ENCODE measurements at regions not wholly inside any gene's neighbourhood (a gene's known extent, or its start where the extent isn't known, plus 50 kb on each side); places are given as distances from the start of the nearest gene placed in this dataset.
"Not testable (repeated sequence)": the region's sequence is repeated elsewhere in the genome, so short reads cannot be mapped to it uniquely, and the experiment has no call there.

DNA sequence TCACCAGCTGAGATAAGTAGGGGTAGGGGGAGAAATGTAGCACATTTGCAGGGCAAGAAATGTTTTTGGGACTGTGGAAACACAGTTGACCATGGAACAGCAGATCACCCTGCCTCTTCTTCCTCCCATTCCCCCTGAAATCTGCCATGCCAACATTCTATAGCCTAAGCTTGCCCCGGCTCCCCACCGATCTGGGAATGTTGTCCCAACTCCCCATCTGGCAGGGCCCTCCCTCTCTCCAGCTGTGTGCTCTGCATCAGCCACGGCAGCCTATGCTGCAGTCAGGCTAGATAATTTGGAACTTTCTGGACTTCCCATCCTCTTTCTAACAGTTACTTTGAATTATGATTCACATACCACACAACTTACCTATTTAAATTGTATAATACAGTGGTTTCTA lies 425.1 kb upstream of the RAB6C start:
- Mint-ChIP-seq H3K36me3 (ENCODE audit: low read depth) (no peaks in the 10 kb centered on the region), H3K27me3 (no peaks in the 10 kb centered on the region), H3K4me1 (ENCODE audit: low read depth) (no peaks in the 10 kb centered on the region), H3K4me3 (no peak overlapping the region), H3K9me3 (no peaks in the 10 kb centered on the region), H3K27ac (no peak overlapping the region)
- no peak for DNase-seq

DNA sequence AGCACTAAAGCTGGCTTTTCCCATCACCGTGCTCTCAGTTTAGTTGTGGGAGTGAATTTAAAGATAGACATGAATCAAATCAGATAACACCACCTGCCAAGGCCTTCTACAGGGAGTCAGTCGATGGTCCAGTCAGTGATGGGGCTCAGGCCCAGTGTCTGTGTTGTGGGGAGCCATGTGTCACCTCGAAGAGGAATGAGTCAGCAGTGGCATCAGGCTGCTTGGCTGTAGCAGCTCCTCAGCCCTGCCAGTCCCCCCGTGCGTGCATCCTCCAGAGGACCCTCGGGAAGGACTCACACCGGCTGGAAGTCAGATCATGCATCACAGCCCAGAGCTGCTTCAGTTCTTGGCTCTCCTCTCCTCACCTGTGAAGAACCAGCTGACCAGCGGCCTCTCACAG lies 420.4 kb upstream of the RAB6C start:
- H3K9me3 Mint-ChIP-seq, result no peaks in the 10 kb centered on the region
- no peaks in the 10 kb centered on the region for H3K36me3 Mint-ChIP-seq (ENCODE audit: low read depth)
- DNase-seq, result no peak
- H3K27me3 Mint-ChIP-seq, result no peaks in the 10 kb centered on the region
- no peak overlapping the region for H3K4me3 Mint-ChIP-seq
- no peaks in the 10 kb centered on the region for H3K4me1 Mint-ChIP-seq (ENCODE audit: low read depth)
- H3K27ac Mint-ChIP-seq, result no peak overlapping the region

DNA sequence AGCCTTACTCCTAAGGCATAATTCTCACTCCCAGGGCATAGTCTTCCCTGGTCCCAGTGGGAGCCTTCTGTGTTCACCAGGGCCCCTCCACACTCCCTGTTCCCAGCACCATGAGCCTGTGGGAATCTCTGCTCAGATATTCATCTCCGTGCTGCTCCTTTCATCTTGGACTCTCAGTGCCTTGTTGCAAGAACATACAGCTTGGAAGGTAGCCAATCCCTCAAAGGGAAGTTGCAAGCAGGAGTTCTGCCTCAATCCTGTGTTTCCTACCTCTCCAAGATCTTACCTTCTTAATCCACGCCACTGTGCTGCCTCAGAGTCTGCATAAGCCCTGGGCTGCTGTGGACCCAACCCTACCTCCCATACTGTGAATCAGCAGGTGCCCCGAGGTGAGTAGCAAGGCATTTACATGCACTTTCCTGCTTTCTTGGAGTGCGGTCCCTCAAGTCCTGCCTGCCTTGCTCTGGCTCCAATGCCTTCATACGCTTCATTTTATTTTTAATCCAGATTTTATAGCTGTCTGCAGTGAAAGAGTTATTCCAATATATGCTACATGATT lies 413.8 kb upstream of the RAB6C start:
- Mint-ChIP-seq H3K27me3 (peaks cover 3% of the 10 kb centered on the region), H3K36me3 (ENCODE audit: low read depth) (no peaks in the 10 kb centered on the region), H3K4me1 (ENCODE audit: low read depth) (no peaks in the 10 kb centered on the region), H3K9me3 (peaks cover 9% of the 10 kb centered on the region), H3K4me3 (no peak overlapping the region), H3K27ac (no peak overlapping the region)
- DNase-seq, result no peak

DNA sequence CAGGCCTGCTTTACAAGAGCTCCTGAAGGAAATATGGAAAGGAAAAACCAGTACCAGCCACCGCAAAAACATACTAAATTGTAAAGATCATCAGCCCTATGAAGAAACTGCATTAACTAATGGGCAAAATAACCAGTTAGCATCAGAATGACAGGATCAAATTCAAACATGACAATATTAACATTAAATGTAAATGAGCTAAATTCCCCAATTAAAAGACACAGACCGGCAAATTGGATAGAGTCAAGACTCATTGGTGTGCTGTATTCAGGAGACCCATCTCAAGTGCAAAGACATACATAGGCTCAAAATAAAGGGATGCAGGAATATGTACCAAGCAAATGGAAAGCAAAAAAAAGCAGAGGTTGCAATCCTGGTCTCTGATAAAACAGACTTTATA lies 408.7 kb upstream of the RAB6C start:
- not testable (repeated sequence) for H3K27me3 Mint-ChIP-seq; DNase-seq; H3K4me1 Mint-ChIP-seq (ENCODE audit: low read depth); H3K4me3 Mint-ChIP-seq; H3K27ac Mint-ChIP-seq; H3K36me3 Mint-ChIP-seq (ENCODE audit: low read depth)
- H3K9me3 Mint-ChIP-seq, result peaks cover 27% of the 10 kb centered on the region

DNA sequence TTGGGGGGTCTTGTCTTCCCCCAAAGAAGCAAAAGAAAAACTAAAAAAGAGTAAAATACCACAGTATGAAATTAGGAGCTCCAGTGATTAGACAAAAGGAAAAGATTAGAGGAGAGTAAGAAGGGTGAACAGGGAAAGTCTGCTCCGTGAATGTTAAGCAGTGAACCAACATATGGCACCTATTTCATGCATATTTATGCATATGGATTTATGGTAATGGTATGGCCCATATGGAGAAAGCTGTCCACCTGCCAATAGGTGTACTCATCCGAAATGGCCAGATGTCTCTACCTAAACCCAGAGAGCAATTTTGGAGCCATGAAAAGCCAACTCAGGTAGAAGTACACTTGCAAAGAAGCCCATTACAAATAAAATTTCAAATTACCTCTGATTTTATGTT lies 404.0 kb upstream of the RAB6C start:
- Mint-ChIP-seq H3K27me3 (peaks cover 5% of the 10 kb centered on the region), H3K9me3 (peaks cover 19% of the 10 kb centered on the region), H3K27ac (no peak overlapping the region), H3K36me3 (ENCODE audit: low read depth) (no peaks in the 10 kb centered on the region), H3K4me3 (no peak overlapping the region), H3K4me1 (ENCODE audit: low read depth) (no peaks in the 10 kb centered on the region)
- DNase-seq, result no peak

DNA sequence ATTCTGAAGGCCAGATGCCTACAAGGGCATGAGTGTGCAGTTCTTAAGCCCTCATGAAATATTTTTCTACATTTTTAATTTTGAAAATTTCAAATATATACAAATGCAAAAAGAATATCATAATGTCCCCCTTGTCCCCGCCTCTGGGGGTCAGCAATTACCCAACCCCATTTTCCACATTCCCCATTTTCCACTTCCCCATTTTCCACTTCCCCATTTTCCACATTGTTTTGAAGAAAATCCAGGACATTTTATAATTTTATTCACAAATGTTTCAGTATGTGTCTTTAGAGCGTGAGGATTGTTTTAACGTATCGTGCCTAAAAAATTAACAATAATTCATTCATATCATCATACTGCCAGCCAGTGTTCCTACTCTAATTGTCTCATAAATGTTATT lies 403.6 kb upstream of the RAB6C start:
- Mint-ChIP-seq H3K9me3 (peaks cover 15% of the 10 kb centered on the region), H3K27me3 (peaks cover 7% of the 10 kb centered on the region), H3K4me3 (no peak overlapping the region)

DNA sequence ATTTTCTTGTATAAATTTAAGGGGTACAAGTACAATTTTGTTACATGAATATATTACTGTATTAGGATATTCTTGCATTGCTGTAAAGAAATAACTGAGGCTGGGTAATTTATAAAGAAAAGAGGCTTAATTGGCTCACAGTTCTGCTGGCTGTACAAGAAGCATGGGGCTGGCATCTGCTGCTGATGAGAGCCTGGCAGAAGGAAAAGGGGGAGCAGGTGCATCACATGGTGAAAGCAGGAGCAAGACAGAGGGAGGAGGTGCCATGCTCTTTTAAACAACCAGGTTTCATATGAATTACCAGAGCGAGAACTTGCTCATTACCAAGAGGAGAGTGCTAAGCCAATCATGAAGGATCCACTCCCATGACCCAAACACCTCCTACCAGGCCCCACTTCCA lies 399.5 kb upstream of the RAB6C start:
- Mint-ChIP-seq H3K4me1 (ENCODE audit: low read depth) (no peaks in the 10 kb centered on the region), H3K27me3 (peaks cover 7% of the 10 kb centered on the region), H3K36me3 (ENCODE audit: low read depth) (no peaks in the 10 kb centered on the region), H3K27ac (no peak overlapping the region), H3K4me3 (no peak overlapping the region), H3K9me3 (peaks cover 11% of the 10 kb centered on the region)
- no peak for DNase-seq

More for the DNA sequence above, 403.6 kb upstream of the RAB6C start:
- Mint-ChIP-seq H3K36me3 (ENCODE audit: low read depth) (no peaks in the 10 kb centered on the region), H3K27ac (no peak overlapping the region), H3K4me1 (ENCODE audit: low read depth) (no peaks in the 10 kb centered on the region)
- DNase-seq, result no peak

DNA sequence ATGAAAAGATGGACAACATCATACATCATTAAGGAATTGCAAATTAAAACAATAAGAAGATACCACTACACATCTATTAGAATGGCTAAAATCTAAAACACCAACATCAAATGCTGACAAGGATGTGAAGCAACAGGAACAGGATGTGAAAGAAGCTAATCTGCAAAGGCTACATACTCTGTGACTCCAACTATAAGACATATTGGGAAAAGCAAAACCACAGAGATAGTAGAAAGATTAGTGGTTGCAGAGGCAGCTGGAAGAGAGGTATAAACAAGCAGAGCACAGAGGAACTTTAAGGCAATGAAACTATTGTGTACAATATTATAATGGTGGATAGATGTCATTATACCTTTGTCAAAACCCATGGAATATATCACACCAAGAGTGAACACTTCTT lies 393.7 kb upstream of the RAB6C start:
- peaks cover 11% of the 10 kb centered on the region for H3K9me3 Mint-ChIP-seq
- DNase-seq, result no peak

DNA sequence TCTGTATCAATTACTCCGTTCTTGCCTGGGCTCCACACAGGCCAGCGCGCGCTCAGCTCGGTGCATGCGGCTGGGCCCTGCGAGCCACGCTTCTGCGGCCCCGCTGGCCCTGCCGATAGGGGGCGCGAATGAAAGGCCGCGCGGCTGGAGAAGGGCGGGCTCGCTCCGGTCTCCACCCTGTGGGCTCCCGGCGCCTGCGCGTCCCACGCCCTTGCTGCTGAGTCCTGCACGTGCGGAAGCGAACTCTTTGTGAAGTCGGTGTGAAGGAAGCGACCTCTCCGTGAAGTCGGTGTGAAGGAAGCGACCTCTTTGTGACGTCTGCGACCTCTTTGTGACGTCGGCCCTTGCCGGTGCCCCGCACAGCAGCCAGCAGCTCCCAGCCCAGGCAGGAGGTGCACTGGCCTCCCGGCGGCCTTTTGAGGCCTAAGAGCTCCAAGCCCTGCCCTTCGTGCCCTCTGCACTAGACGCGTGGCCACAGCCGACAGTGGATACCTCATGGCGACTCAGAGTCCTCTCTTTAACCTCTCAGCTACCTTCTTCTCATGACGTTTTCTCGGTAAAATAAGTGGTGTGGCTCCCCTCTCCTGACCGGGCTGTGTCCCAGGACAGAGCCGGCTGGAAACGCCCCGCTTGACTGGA lies 391.9 kb upstream of the RAB6C start:
- Mint-ChIP-seq H3K36me3 (ENCODE audit: low read depth) (no peaks in the 10 kb centered on the region), H3K27me3 (no peaks in the 10 kb centered on the region), H3K27ac (no peak overlapping the region), H3K4me1 (ENCODE audit: low read depth) (no peaks in the 10 kb centered on the region), H3K9me3 (peaks cover 4% of the 10 kb centered on the region), H3K4me3 (no peak overlapping the region)
- no peak for DNase-seq

More for the DNA sequence above, 393.7 kb upstream of the RAB6C start:
- H3K27me3 Mint-ChIP-seq, result no peaks in the 10 kb centered on the region
- H3K4me3 Mint-ChIP-seq, result no peak overlapping the region
- no peaks in the 10 kb centered on the region for H3K36me3 Mint-ChIP-seq (ENCODE audit: low read depth)
- no peaks in the 10 kb centered on the region for H3K4me1 Mint-ChIP-seq (ENCODE audit: low read depth)
- no peak overlapping the region for H3K27ac Mint-ChIP-seq

DNA sequence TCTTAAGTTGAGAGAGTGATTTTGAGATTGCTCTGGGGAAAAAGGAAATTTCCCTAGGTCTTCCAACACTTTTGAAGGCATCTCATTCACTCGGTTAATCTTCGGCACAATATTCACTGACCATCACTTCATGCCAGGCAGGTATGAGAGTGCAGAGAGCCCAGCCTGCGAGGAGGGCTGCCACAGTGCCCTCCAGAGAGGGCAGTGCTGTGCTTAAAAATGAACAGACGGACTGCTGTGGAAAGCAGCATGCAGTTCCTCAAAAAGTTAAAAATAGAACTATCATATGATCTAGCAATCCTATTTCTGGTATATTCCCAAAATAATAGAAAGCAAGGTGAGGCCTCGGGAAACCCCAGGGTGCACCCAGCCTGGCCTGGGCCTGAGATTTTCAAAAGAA lies 374.9 kb upstream of the RAB6C start:
- Mint-ChIP-seq H3K27ac (no peak overlapping the region), H3K36me3 (ENCODE audit: low read depth) (no peaks in the 10 kb centered on the region), H3K4me3 (no peak overlapping the region), H3K27me3 (peaks cover 15% of the 10 kb centered on the region), H3K9me3 (peaks cover 3% of the 10 kb centered on the region), H3K4me1 (ENCODE audit: low read depth) (no peaks in the 10 kb centered on the region)
- no peak for DNase-seq

DNA sequence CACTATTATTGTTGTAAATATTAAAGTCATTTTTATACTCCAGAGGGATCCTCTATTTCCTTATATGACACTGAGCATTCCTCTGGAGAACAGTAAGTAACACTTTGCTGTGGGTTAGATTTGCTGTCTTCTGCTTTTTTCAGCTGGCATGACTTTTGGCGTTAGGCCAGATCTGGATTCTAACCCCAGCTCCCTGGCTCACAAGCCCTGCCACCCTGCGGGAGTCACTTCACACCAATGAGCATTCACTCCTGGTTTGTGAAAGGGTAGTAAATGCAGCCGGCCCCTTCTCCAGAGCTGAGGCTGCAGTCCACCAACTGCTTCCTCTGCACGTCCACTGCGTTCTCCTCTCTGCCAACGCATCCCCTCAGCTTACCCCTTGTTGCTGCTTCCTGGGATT lies 373.8 kb upstream of the RAB6C start:
- H3K4me3 Mint-ChIP-seq, result no peak overlapping the region
- H3K36me3 Mint-ChIP-seq (ENCODE audit: low read depth), result no peaks in the 10 kb centered on the region
- DNase-seq, result no peak
- H3K4me1 Mint-ChIP-seq (ENCODE audit: low read depth), result no peaks in the 10 kb centered on the region
- no peaks in the 10 kb centered on the region for H3K9me3 Mint-ChIP-seq
- H3K27ac Mint-ChIP-seq, result no peak overlapping the region
- H3K27me3 Mint-ChIP-seq, result peaks cover 15% of the 10 kb centered on the region

DNA sequence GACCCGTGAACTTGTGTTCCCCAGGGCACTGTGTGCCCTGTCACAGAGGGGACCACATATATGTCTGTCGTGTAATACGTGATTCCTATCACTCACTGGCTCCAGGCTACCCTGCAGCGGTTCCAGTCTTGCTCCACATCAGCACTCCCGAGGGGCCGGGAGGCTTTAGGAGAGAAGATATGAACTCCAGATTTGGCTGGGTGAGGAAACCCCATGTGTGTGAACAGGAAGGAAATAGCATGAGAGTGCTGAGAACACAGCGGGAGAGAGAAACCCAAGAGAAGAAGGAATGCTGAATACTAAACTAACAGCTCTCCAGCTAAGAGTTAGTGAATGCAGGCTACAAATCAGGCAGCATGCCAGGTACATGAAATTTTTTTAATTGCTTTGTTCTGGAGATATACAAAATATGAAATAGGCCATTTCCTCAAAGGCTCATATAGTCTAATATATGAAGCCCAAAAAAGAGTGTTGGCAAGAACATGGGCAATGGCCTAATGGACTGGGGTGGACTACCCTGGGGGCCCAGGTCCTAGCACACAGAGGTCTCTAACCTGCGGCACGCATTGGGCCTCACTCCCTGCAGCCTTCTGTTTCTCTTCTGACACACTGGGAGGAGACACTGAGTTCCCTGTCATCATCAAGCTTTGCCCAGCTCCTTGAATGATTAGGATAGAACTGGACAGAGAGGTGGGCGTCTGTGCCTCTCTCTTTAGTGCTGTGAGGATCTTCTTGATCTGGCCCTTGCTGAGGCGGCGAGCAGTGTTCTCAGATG lies 372.8 kb upstream of the RAB6C start:
- Mint-ChIP-seq H3K9me3 (no peaks in the 10 kb centered on the region), H3K36me3 (ENCODE audit: low read depth) (no peaks in the 10 kb centered on the region), H3K4me3 (no peak overlapping the region), H3K4me1 (ENCODE audit: low read depth) (no peaks in the 10 kb centered on the region), H3K27me3 (peaks cover 15% of the 10 kb centered on the region), H3K27ac (no peak overlapping the region)
- DNase-seq, result no peak

DNA sequence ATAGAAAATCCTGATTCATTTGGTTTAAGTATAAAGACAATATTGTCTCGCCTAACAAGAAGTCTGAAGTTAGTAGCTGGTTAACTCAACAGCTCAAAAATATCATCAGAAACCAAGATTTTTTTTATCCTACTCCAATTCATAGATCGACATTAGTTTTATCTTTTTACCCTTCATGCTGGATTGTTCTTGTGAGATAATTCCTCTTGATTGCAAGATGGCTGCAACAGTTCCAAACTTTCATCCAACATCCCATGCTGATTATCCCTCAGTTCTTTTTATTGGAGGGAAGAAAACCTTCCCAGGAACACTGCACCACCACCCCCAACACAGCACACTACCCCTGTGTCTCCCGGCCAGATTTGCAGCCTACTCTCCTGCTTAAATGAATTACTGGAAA lies 370.2 kb upstream of the RAB6C start:
- Mint-ChIP-seq H3K4me3 (no peak overlapping the region), H3K27me3 (peaks cover 14% of the 10 kb centered on the region), H3K27ac (no peak overlapping the region), H3K4me1 (ENCODE audit: low read depth) (no peaks in the 10 kb centered on the region), H3K36me3 (ENCODE audit: low read depth) (no peaks in the 10 kb centered on the region), H3K9me3 (no peaks in the 10 kb centered on the region)
- no peak for DNase-seq

DNA sequence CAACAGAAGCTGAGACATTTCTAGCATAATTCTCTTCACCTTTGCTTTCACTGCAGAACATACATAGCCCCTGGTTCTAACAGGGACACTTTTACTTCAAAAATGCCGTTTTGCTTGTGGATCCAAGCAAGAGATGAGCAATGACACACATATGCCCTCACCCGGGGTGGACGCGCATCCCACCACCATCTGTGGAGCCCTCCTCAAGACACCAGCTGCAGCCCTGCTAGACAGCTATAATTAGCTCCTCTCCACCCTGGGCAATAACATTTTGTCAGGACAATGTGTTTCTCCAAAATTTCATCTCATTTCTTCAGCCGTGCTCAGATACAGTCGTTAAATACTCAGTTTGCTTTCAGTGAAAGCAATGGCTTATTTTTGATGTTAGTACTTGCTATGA lies 368.7 kb upstream of the RAB6C start:
- no peak overlapping the region for H3K27ac Mint-ChIP-seq
- DNase-seq, result no peak
- H3K9me3 Mint-ChIP-seq, result no peaks in the 10 kb centered on the region

DNA sequence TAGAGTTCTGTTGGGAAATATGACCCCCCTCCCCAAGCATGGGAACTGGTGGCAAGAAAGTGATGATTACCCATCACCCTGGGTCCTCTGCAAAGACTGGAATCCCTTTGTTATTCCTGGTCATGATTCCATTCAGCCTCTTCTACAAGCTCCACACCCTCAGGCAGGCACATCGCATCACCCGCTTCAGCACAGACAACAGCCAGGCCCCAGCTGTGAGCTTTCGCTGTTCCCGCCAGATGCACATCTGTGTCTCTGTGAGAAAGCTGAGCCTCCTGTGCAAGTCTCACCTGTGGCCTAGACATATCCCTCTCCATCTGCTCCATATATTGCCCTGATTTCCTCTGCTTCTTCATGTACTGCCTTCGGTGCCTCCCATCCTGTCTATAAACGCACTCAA lies 368.0 kb upstream of the RAB6C start:
- H3K36me3 Mint-ChIP-seq (ENCODE audit: low read depth), result no peaks in the 10 kb centered on the region

More for the DNA sequence above, 368.7 kb upstream of the RAB6C start:
- Mint-ChIP-seq H3K4me1 (ENCODE audit: low read depth) (no peaks in the 10 kb centered on the region), H3K36me3 (ENCODE audit: low read depth) (no peaks in the 10 kb centered on the region), H3K27me3 (peaks cover 16% of the 10 kb centered on the region), H3K4me3 (no peak overlapping the region)

More for the DNA sequence above, 368.0 kb upstream of the RAB6C start:
- H3K4me1 Mint-ChIP-seq (ENCODE audit: low read depth), result no peaks in the 10 kb centered on the region
- no peaks in the 10 kb centered on the region for H3K9me3 Mint-ChIP-seq
- no peak overlapping the region for H3K27ac Mint-ChIP-seq
- DNase-seq, result no peak
- peaks cover 10% of the 10 kb centered on the region for H3K27me3 Mint-ChIP-seq
- H3K4me3 Mint-ChIP-seq, result no peak overlapping the region
